Subcutaneous abdominal adipose tissue (tissue), 5 donors: ENCODE measurements at regions not wholly inside any gene's neighbourhood (a gene's known extent, or its start where the extent isn't known, plus 50 kb on each side); places are given as distances from the start of the nearest gene placed in this dataset.

Experiments
- H3K27ac ChIP-seq: one replicate; pipeline ENCODE4 v1.7.0; 2013; ENCODE audit warnings: low read depth, mild to moderate bottlenecking, inconsistent platforms, low read length, moderate library complexity
- H3K27me3 ChIP-seq, 5 donors: one replicate each; pipeline ENCODE4 v1.7.0; 2013; ENCODE audit warnings: low read length in 5 of 5, inconsistent platforms in 1 of 5; ENCODE audit not compliant: control insufficient read depth in 5 of 5, insufficient read depth in 4 of 5
- H3K36me3 ChIP-seq, 5 donors: one replicate each; pipeline ENCODE4 v1.7.0; 2013; ENCODE audit warnings: low read length in 5 of 5; ENCODE audit not compliant: control insufficient read depth in 5 of 5, insufficient read depth in 5 of 5
- H3K4me1 ChIP-seq, 5 donors: one replicate each; pipeline ENCODE4 v1.7.0; 2013; ENCODE audit warnings: low read length in 5 of 5, mild to moderate bottlenecking in 3 of 5, moderate library complexity in 1 of 5; ENCODE audit not compliant: control insufficient read depth in 5 of 5, insufficient read depth in 5 of 5
- H3K4me3 ChIP-seq, 5 donors: one replicate each; pipeline ENCODE4 v1.7.0; 2013; ENCODE audit warnings: low read length in 5 of 5, low read depth in 1 of 5
- H3K9ac ChIP-seq, 5 donors: one replicate each; pipeline ENCODE4 v1.7.0; 2013; ENCODE audit warnings: low read length in 5 of 5, mild to moderate bottlenecking in 4 of 5, moderate library complexity in 3 of 5
- H3K9me3 ChIP-seq, 5 donors: one replicate each; pipeline ENCODE4 v1.7.0; 2013; ENCODE audit warnings: low read length in 5 of 5; ENCODE audit not compliant: control insufficient read depth in 5 of 5
- donor health status: healthy.
- donor health status: healthy.
- donor health status: healthy.
- donor health status: healthy.
- donor health status: healthy.

- Histone ChIP-seq H3K36me3 (no peaks in the 10 kb centered on the region), H3K27ac (peak overlapping the region; percentile 96), H3K9me3 (no peaks in the 10 kb centered on the region), H3K4me3 (peak overlapping the region; percentile 74 to 93 (median 90)), H3K9ac (peak overlapping the region; percentile 63 to 90 (median 79)), H3K4me1 (peaks cover 9 to 75% (median 60%) of the 10 kb centered on the region in 5 donors), H3K27me3 (no peaks in the 10 kb centered on the region)
These were observed 49.8 kb upstream of the BAHCC1 start for GRCh38 chr17:81345228-81346089.
